DND-41 (cell line): ENCODE measurements at regions not wholly inside any gene's neighbourhood (a gene's known extent, or its start where the extent isn't known, plus 50 kb on each side); places are given as distances from the start of the nearest gene placed in this dataset.

Experiments
- EZH2 ChIP-seq: IDR thresholded peaks from 3 replicates; pipeline ENCODE4 v1.6.1; 2012; ENCODE audit warnings: borderline replicate concordance, low read depth, mild to moderate bottlenecking, moderate library complexity, low read length, inconsistent platforms; ENCODE audit not compliant: severe bottlenecking
- TF ChIP-seq, protein P1 (sequence below): IDR thresholded peaks from 2 replicates; pipeline ENCODE4 v1.5.1; 2012; ENCODE audit warnings: borderline replicate concordance, low read length, moderate library complexity, mild to moderate bottlenecking; ENCODE audit not compliant: poor library complexity, severe bottlenecking; ENCODE audit errors: extremely low read depth

DNA sequence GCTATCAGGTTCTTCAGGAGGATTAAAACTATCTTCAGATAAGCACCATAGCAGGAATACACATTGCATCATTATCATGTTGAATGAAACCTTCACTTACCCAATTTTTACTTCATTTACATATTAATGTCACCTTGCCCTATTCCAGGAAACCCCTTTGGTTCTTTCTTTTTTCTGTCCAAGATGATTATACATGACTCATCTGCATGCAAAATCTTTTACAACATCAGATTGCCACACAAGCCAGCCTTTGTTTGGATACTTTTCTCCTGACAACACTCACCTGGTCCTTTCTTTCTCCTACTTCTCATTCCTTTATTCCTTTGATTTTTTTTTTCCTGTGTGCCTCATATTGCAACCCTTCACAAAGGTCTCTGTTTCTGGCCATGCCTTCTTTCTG lies 200.5 kb upstream of the POU3F2 start:
- TF ChIP-seq, protein P1, sequence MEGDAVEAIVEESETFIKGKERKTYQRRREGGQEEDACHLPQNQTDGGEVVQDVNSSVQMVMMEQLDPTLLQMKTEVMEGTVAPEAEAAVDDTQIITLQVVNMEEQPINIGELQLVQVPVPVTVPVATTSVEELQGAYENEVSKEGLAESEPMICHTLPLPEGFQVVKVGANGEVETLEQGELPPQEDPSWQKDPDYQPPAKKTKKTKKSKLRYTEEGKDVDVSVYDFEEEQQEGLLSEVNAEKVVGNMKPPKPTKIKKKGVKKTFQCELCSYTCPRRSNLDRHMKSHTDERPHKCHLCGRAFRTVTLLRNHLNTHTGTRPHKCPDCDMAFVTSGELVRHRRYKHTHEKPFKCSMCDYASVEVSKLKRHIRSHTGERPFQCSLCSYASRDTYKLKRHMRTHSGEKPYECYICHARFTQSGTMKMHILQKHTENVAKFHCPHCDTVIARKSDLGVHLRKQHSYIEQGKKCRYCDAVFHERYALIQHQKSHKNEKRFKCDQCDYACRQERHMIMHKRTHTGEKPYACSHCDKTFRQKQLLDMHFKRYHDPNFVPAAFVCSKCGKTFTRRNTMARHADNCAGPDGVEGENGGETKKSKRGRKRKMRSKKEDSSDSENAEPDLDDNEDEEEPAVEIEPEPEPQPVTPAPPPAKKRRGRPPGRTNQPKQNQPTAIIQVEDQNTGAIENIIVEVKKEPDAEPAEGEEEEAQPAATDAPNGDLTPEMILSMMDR = no peak
- no peak for TF ChIP-seq EZH2
